ENCODE measurements at regions not wholly inside any gene's neighbourhood (a gene's known extent, or its start where the extent isn't known, plus 50 kb on each side); places are given as distances from the start of the nearest gene placed in this dataset.

GRCh38 chr6:6753301-6753700 lies 164.8 kb downstream of the LY86 start:
- Histone ChIP-seq H3K79me2 (ENCODE audit: insufficient read depth, low read length) (no peaks in the 10 kb centered on the region), H3K27ac (ENCODE audit: low read depth, low read length, poor library complexity, severe bottlenecking) (no peak overlapping the region), H3K36me3 (ENCODE audit: insufficient read depth, low read length) (no peaks in the 10 kb centered on the region), H4K20me1 (ENCODE audit: insufficient read depth, low read length) (no peaks in the 10 kb centered on the region), H3K9me3 (ENCODE audit: low read length) (no peaks in the 10 kb centered on the region), H2AFZ (ENCODE audit: low read length) (no peak overlapping the region), H3K9me2 (ENCODE audit: low read depth, low read length) (no peaks in the 10 kb centered on the region), H3K9ac (ENCODE audit: low read length) (no peak overlapping the region), H3K4me1 (ENCODE audit: insufficient read depth, low read length, severe bottlenecking) (no peaks in the 10 kb centered on the region), H3K27me3 (ENCODE audit: insufficient read depth, low read length) (peaks cover 7% of the 10 kb centered on the region; the same call in 1 of the 2 replicates), H3K4me3 (ENCODE audit: low read depth, low read length, poor library complexity, severe bottlenecking) (no peak overlapping the region), H3F3A (ENCODE audit: insufficient read depth, low read length) (no peaks in the 10 kb centered on the region), H3K4me2 (ENCODE audit: low read length) (no peak overlapping the region)
- TF ChIP-seq CTCF (IDR thresholded peaks at IDR 0.05; ENCODE audit: low read length) (no peak), EZH2 (IDR thresholded peaks at IDR 0.05; ENCODE audit: borderline replicate concordance, low read length) (no peak)

GRCh38 chr6:6756526-6756925 lies 168.0 kb downstream of the LY86 start:
- no peaks in the 10 kb centered on the region for H3K9me3 ChIP-seq (ENCODE audit: low read length)
- H3K79me2 ChIP-seq (ENCODE audit: insufficient read depth, low read length), result no peaks in the 10 kb centered on the region
- H2AFZ ChIP-seq (ENCODE audit: low read length), result no peak overlapping the region
- no peaks in the 10 kb centered on the region for H4K20me1 ChIP-seq (ENCODE audit: insufficient read depth, low read length)
- no peaks in the 10 kb centered on the region for H3K9me2 ChIP-seq (ENCODE audit: low read depth, low read length)
- no peaks in the 10 kb centered on the region for H3K36me3 ChIP-seq (ENCODE audit: insufficient read depth, low read length)
- TF ChIP-seq CTCF (IDR thresholded peaks at IDR 0.05; ENCODE audit: low read length) (no peak), EZH2 (IDR thresholded peaks at IDR 0.05; ENCODE audit: borderline replicate concordance, low read length) (no peak)
- peaks cover under 1% of the 10 kb centered on the region; the same call in 1 of the 2 replicates for H3K27me3 ChIP-seq (ENCODE audit: insufficient read depth, low read length)
- H3K4me1 ChIP-seq (ENCODE audit: insufficient read depth, low read length, severe bottlenecking), result peaks cover 6% of the 10 kb centered on the region
- no peak overlapping the region for H3K4me3 ChIP-seq (ENCODE audit: low read depth, low read length, poor library complexity, severe bottlenecking)
- no peak overlapping the region for H3K9ac ChIP-seq (ENCODE audit: low read length)
- no peak overlapping the region for H3K4me2 ChIP-seq (ENCODE audit: low read length)
- no peak overlapping the region for H3K27ac ChIP-seq (ENCODE audit: low read depth, low read length, poor library complexity, severe bottlenecking)
- no peaks in the 10 kb centered on the region for H3F3A ChIP-seq (ENCODE audit: insufficient read depth, low read length)

GRCh38 chr6:6758546-6758914 lies 170.0 kb downstream of the LY86 start:
- no peak overlapping the region for H3K4me2 ChIP-seq (ENCODE audit: low read length)
- no peaks in the 10 kb centered on the region for H3K79me2 ChIP-seq (ENCODE audit: insufficient read depth, low read length)
- no peaks in the 10 kb centered on the region for H3K36me3 ChIP-seq (ENCODE audit: insufficient read depth, low read length)
- no peaks in the 10 kb centered on the region for H3K9me3 ChIP-seq (ENCODE audit: low read length)
- H2AFZ ChIP-seq (ENCODE audit: low read length), result no peak overlapping the region
- no peak for TF ChIP-seq CTCF (IDR thresholded peaks at IDR 0.05; ENCODE audit: low read length)
- TF ChIP-seq EZH2 (IDR thresholded peaks at IDR 0.05; ENCODE audit: borderline replicate concordance, low read length), result no peak
- no peaks in the 10 kb centered on the region for H3F3A ChIP-seq (ENCODE audit: insufficient read depth, low read length)
- H3K27me3 ChIP-seq (ENCODE audit: insufficient read depth, low read length), result peaks cover 4% of the 10 kb centered on the region; the same call in 1 of the 2 replicates
- H3K27ac ChIP-seq (ENCODE audit: low read depth, low read length, poor library complexity, severe bottlenecking), result no peak overlapping the region
- no peak overlapping the region for H3K4me3 ChIP-seq (ENCODE audit: low read depth, low read length, poor library complexity, severe bottlenecking)
- peaks cover 6% of the 10 kb centered on the region for H3K4me1 ChIP-seq (ENCODE audit: insufficient read depth, low read length, severe bottlenecking)
- H3K9me2 ChIP-seq (ENCODE audit: low read depth, low read length), result no peaks in the 10 kb centered on the region
- H3K9ac ChIP-seq (ENCODE audit: low read length), result no peak overlapping the region
- no peaks in the 10 kb centered on the region for H4K20me1 ChIP-seq (ENCODE audit: insufficient read depth, low read length)
